HCT116 (cell line): ENCODE measurements at regions not wholly inside any gene's neighbourhood (a gene's known extent, or its start where the extent isn't known, plus 50 kb on each side); places are given as distances from the start of the nearest gene placed in this dataset.

Source experiments
- ATAC-seq: fragments of 200-7000 bp; cut with Tn5 transposase; 2 replicates; pipeline ENCODE4 v1.9.1; 2020; ENCODE audit warnings: mild to moderate bottlenecking, moderate library complexity
- BruUV-seq: library from RNA; stranded (reverse); fragments of 400-500 nt; replicated peaks from 2 replicates; lab custom pipeline; 2021; lab: Mats Ljungman, UMichigan
- CTCF ChIA-PET: fragments of 300-600 bp; sonication (Branson Sonifier 250); formaldehyde crosslinking; loops from one replicate; lab custom pipeline; 2021; ENCODE audit warnings: antibody characterized with exemption; lab: Charles Lee
- POLR2A ChIA-PET: fragments of 300-600, 350-600 bp; sonication (Branson Sonifier 250); formaldehyde crosslinking; loops from one replicate; lab custom pipeline; 2021; ENCODE audit warnings: antibody characterized with exemption; lab: Charles Lee
- RAD21 ChIA-PET, 2 experiments: fragments of 300-600 bp; sonication (Branson Sonifier 250); formaldehyde crosslinking; loops; one replicate each; lab custom pipeline; 2023; ENCODE audit warnings: low total read pairs in 2 of 2; ENCODE audit not compliant: uncharacterized antibody in 2 of 2, unreplicated experiment in 2 of 2, low non-redundant PET in 1 of 2; lab: Charles Lee
- DNase-seq: peaks from one replicate; pipeline ENCODE4 v3.0.0-alpha.2; 2010; ENCODE audit warnings: low read depth, low spot score
- H2AFZ ChIP-seq: fragments of 200-600 bp; shearing (Covaris generic), sonication (generic); 2 replicates; pipeline ENCODE4 v1.6.1; 2017; ENCODE audit warnings: low read depth, mixed run types, mixed read lengths, antibody characterized with exemption, low read length; ENCODE audit not compliant: poor library complexity, severe bottlenecking
- H3K27ac ChIP-seq: 2 replicates; pipeline ENCODE4 v1.5.1; 2012; ENCODE audit warnings: low read depth, low read length
- H3K27me3 ChIP-seq: fragments of 200-600 bp; sonication (generic); 2 replicates; pipeline ENCODE4 v1.6.1; 2016; ENCODE audit warnings: mixed run types, low read length, mixed read lengths; ENCODE audit not compliant: insufficient read depth
- H3K36me3 ChIP-seq, 2 experiments: fragments of 200-500 bp in 1 of 2; fragments of 200-600 bp in 1 of 2; sonication (Bioruptor generic) in 1 of 2; sonication (generic) in 1 of 2; 2 replicates each; pipeline versions ENCODE4 v1.5.1 to v1.6.1; 2014 to 2016; ENCODE audit warnings: low read length in 2 of 2, inconsistent platforms in 1 of 2, mixed read lengths in 1 of 2, mixed run types in 1 of 2; ENCODE audit not compliant: insufficient read depth in 2 of 2, control insufficient read depth in 1 of 2
- H3K4me1 ChIP-seq, 2 experiments: fragments of 200-600 bp in 1 of 2; sonication (generic) in 1 of 2; 2 replicates each; pipeline versions ENCODE4 v1.5.1 to v1.6.1; 2012 to 2017; ENCODE audit warnings: low read length in 2 of 2, inconsistent platforms in 1 of 2, mild to moderate bottlenecking in 1 of 2, mixed read lengths in 1 of 2, mixed run types in 1 of 2, moderate library complexity in 1 of 2; ENCODE audit not compliant: insufficient read depth in 2 of 2, control insufficient read depth in 1 of 2
- H3K4me2 ChIP-seq: fragments of 200-600 bp; sonication (generic); 2 replicates; pipeline ENCODE4 v1.6.1; 2017; ENCODE audit warnings: mixed run types, low read length, mixed read lengths
- H3K4me3 ChIP-seq, 2 experiments: fragments of 200-600 bp in 1 of 2; sonication (generic) in 1 of 2; replicated peaks in 1 of 2; 2 replicates each; pipeline ENCODE4 v1.5.1; 2011 to 2016; ENCODE audit warnings: low read length in 2 of 2, control low read depth in 1 of 2, low read depth in 1 of 2, mild to moderate bottlenecking in 1 of 2, mixed read lengths in 1 of 2, mixed run types in 1 of 2
- H3K79me2 ChIP-seq: fragments of 200-600 bp; sonication (generic); 2 replicates; pipeline ENCODE4 v1.6.1; 2017; ENCODE audit warnings: mild to moderate bottlenecking, mixed run types, low read length, moderate library complexity, mixed read lengths; ENCODE audit not compliant: insufficient read depth
- H3K9ac ChIP-seq: fragments of 200-600 bp; sonication (generic); 2 replicates; pipeline ENCODE4 v1.6.1; 2016; ENCODE audit warnings: low read length, mixed read lengths
- H3K9me2 ChIP-seq: fragments of 200-600 bp; sonication (generic), shearing (Covaris generic); 2 replicates; pipeline ENCODE4 v1.6.1; 2017; ENCODE audit warnings: mixed run types, mild to moderate bottlenecking, moderate library complexity; ENCODE audit not compliant: insufficient read depth
- H3K9me3 ChIP-seq, 2 experiments: fragments of 200-500 bp in 1 of 2; fragments of 200-600 bp in 1 of 2; sonication (Bioruptor generic) in 1 of 2; sonication (generic) in 1 of 2; 2 replicates each; pipeline ENCODE4 v1.6.1; 2014 to 2017; ENCODE audit warnings: low read length in 2 of 2, mixed read lengths in 2 of 2, inconsistent platforms in 1 of 2, low read depth in 1 of 2, mild to moderate bottlenecking in 1 of 2, mixed run types in 1 of 2, moderate library complexity in 1 of 2; ENCODE audit not compliant: control insufficient read depth in 1 of 2, insufficient read depth in 1 of 2
- H4K20me1 ChIP-seq: fragments of 200-600 bp; sonication (generic), shearing (Covaris generic); 2 replicates; pipeline ENCODE4 v1.6.1; 2017; ENCODE audit warnings: mixed run types, mild to moderate bottlenecking, moderate library complexity; ENCODE audit not compliant: insufficient read depth
- CEBPB ChIP-seq: IDR thresholded peaks from 2 replicates; pipeline ENCODE4 v1.6.1; 2012; ENCODE audit warnings: low read depth
- ELF1 ChIP-seq: IDR thresholded peaks from 2 replicates; pipeline ENCODE4 v1.6.1; 2012; ENCODE audit warnings: low read depth, borderline replicate concordance
- EZH2 ChIP-seq: fragments of 200-600 bp; sonication (generic); IDR thresholded peaks from 2 replicates; pipeline ENCODE4 v1.6.1; 2017; ENCODE audit warnings: antibody characterized with exemption, mixed run types
- EZH2phosphoT487 ChIP-seq: fragments of 200-600 bp; IDR thresholded peaks from 2 replicates; pipeline ENCODE4 v1.6.1; 2018; ENCODE audit warnings: antibody characterized with exemption, borderline replicate concordance
- POLR2A ChIP-seq: IDR thresholded peaks from 2 replicates; pipeline ENCODE4 v1.7.0; 2011; ENCODE audit warnings: borderline replicate concordance; ENCODE audit not compliant: insufficient read depth, insufficient read length; ENCODE audit errors: extremely low read depth
- RAD21 ChIP-seq: IDR thresholded peaks from 2 replicates; pipeline ENCODE4 v1.6.1; 2012; ENCODE audit warnings: low read depth, mild to moderate bottlenecking
- REST ChIP-seq: IDR thresholded peaks from 2 replicates; pipeline ENCODE4 v1.6.1; 2012; ENCODE audit warnings: low read depth
- SIN3A ChIP-seq: IDR thresholded peaks from 2 replicates; pipeline ENCODE4 v1.6.1; 2012; ENCODE audit warnings: low read depth
- SP1 ChIP-seq: IDR thresholded peaks from 2 replicates; pipeline ENCODE4 v1.6.1; 2012; ENCODE audit warnings: low read depth
- SRF ChIP-seq: IDR thresholded peaks from 2 replicates; pipeline ENCODE4 v1.6.1; 2012; ENCODE audit warnings: low read depth
- YY1 ChIP-seq: IDR thresholded peaks from 2 replicates; pipeline ENCODE4 v1.6.1; 2011; ENCODE audit warnings: low read length, low read depth, moderate library complexity, mild to moderate bottlenecking; ENCODE audit not compliant: insufficient replicate concordance; ENCODE audit errors: extremely low read depth
- ZBTB33 ChIP-seq: IDR thresholded peaks from 2 replicates; pipeline ENCODE4 v1.6.1; 2011; ENCODE audit warnings: mild to moderate bottlenecking, low read length, moderate library complexity; ENCODE audit not compliant: insufficient replicate concordance; ENCODE audit errors: extremely low read depth
- ZFX ChIP-seq: fragments of 450-650 bp; IDR thresholded peaks from 2 replicates; pipeline ENCODE4 v1.6.1; 2017
- intact Hi-C: fragments of 100-400 bp; cut with micrococcal nuclease; formaldehyde crosslinking; loops from 2 replicates; pipeline ENCODE4 v1.10.0; 2022

- Histone ChIP-seq H3K27me3 (peaks cover 21% of the 10 kb centered on the region), H3K4me3 (no peak overlapping the region), H2AFZ (no peak overlapping the region), H3K9ac (no peak overlapping the region), H3K4me2 (no peak overlapping the region), H3K79me2 (no peaks in the 10 kb centered on the region), H3K9me2 (no peaks in the 10 kb centered on the region), H3K27ac (no peak overlapping the region), H4K20me1 (no peaks in the 10 kb centered on the region), H3K36me3 (no peaks in the 10 kb centered on the region), H3K4me1 (no peaks in the 10 kb centered on the region), H3K9me3 (no peaks in the 10 kb centered on the region)
- POLR2A ChIA-PET, result no interaction called here
- CTCF ChIA-PET, result no interaction called here
- RAD21 ChIA-PET, result no interaction called here
- intact Hi-C loops, result no loop called here
- DNase-seq, result no peak
- TF ChIP-seq ELF1 (no peak), CEBPB (no peak), EZH2 (no peak)
- ATAC-seq, result no peak
- BruUV-seq, result no TSS peak
These were observed 85.9 kb upstream of the PCSK2 start for GRCh38 chr20:17140894-17141293.

- H3K9me2 ChIP-seq, result no peaks in the 10 kb centered on the region
- intact Hi-C loops, result no loop called here
- no peak overlapping the region for H3K27ac ChIP-seq
- BruUV-seq, result no TSS peak
- RAD21 ChIA-PET, result no interaction called here
- DNase-seq (no peak), ATAC-seq (no peak)
- TF ChIP-seq SRF (no peak), POLR2A (no peak), RAD21 (no peak), REST (no peak), YY1 (no peak), EZH2phosphoT487 (no peak), ZFX (no peak), ZBTB33 (no peak), SIN3A (no peak), CEBPB (no peak), SP1 (no peak)
- POLR2A ChIA-PET, result no interaction called here
- no peaks in the 10 kb centered on the region for H3K9me3 ChIP-seq
- CTCF ChIA-PET, result no interaction called here
- no peak overlapping the region for H3K9ac ChIP-seq
- no peak overlapping the region for H2AFZ ChIP-seq
- no peak overlapping the region for H3K4me2 ChIP-seq
- H3K36me3 ChIP-seq, result no peaks in the 10 kb centered on the region
- no peaks in the 10 kb centered on the region for H3K79me2 ChIP-seq
- no peaks in the 10 kb centered on the region for H4K20me1 ChIP-seq
- H3K4me1 ChIP-seq, result no peaks in the 10 kb centered on the region
- H3K27me3 ChIP-seq, result peaks cover 21% of the 10 kb centered on the region
- H3K4me3 ChIP-seq, result no peak overlapping the region
These were observed 85.3 kb upstream of the PCSK2 start for GRCh38 chr20:17141568-17141967.
